IPS-15b (cell line): ENCODE measurements at regions not wholly inside any gene's neighbourhood (a gene's known extent, or its start where the extent isn't known, plus 50 kb on each side); places are given as distances from the start of the nearest gene placed in this dataset.

ENCODE experiments used
- H3K27me3 ChIP-seq: one replicate; pipeline ENCODE4 v1.6.1; 2013; ENCODE audit warnings: low read length; ENCODE audit not compliant: control insufficient read depth, insufficient read depth
- H3K36me3 ChIP-seq: one replicate; pipeline ENCODE4 v1.6.1; 2013; ENCODE audit warnings: low read length; ENCODE audit not compliant: control insufficient read depth, insufficient read depth
- H3K4me1 ChIP-seq: one replicate; pipeline ENCODE4 v1.6.1; 2013; ENCODE audit warnings: mild to moderate bottlenecking, low read length; ENCODE audit not compliant: control insufficient read depth, insufficient read depth
- H3K4me3 ChIP-seq: one replicate; pipeline ENCODE4 v1.5.1; 2013; ENCODE audit warnings: low read depth, low read length
- H3K9ac ChIP-seq: one replicate; pipeline ENCODE4 v1.6.1; 2013; ENCODE audit warnings: low read depth, mild to moderate bottlenecking, low read length
- H3K9me3 ChIP-seq: one replicate; pipeline ENCODE4 v1.6.1; 2013; ENCODE audit warnings: mild to moderate bottlenecking, low read length; ENCODE audit not compliant: control insufficient read depth, insufficient read depth

- peaks cover 13% of the 10 kb centered on the region for H3K4me1 ChIP-seq
- no peaks in the 10 kb centered on the region for H3K36me3 ChIP-seq
- H3K4me3 ChIP-seq: no peak overlapping the region
- no peaks in the 10 kb centered on the region for H3K9me3 ChIP-seq
- no peak overlapping the region for H3K9ac ChIP-seq
- no peaks in the 10 kb centered on the region for H3K27me3 ChIP-seq
Measured at GRCh38 chr15:53445531-53445930, 313.9 kb downstream of the WDR72 start.

- no peak overlapping the region for H3K4me3 ChIP-seq
- no peak overlapping the region for H3K9ac ChIP-seq
- no peaks in the 10 kb centered on the region for H3K27me3 ChIP-seq
- no peaks in the 10 kb centered on the region for H3K36me3 ChIP-seq
- H3K9me3 ChIP-seq: no peaks in the 10 kb centered on the region
- no peaks in the 10 kb centered on the region for H3K4me1 ChIP-seq
Measured at GRCh38 chr15:53437985-53438841, 321.2 kb downstream of the WDR72 start.

- Histone ChIP-seq H3K9me3 (no peaks in the 10 kb centered on the region), H3K4me1 (no peaks in the 10 kb centered on the region), H3K9ac (no peak overlapping the region), H3K4me3 (no peak overlapping the region), H3K27me3 (no peaks in the 10 kb centered on the region), H3K36me3 (no peaks in the 10 kb centered on the region)
Measured at GRCh38 chr15:53437366-53437765, 322.1 kb downstream of the WDR72 start.

GRCh38 chr15:53434174-53434678 is 325.2 kb downstream of the WDR72 start:
- H3K9ac ChIP-seq: no peak overlapping the region
- H3K4me1 ChIP-seq: no peaks in the 10 kb centered on the region
- no peak overlapping the region for H3K4me3 ChIP-seq
- no peaks in the 10 kb centered on the region for H3K27me3 ChIP-seq
- H3K9me3 ChIP-seq: no peaks in the 10 kb centered on the region
- H3K36me3 ChIP-seq: no peaks in the 10 kb centered on the region

GRCh38 chr15:53416219-53416940 is 343.1 kb downstream of the WDR72 start:
- no peaks in the 10 kb centered on the region for H3K4me1 ChIP-seq
- no peaks in the 10 kb centered on the region for H3K9me3 ChIP-seq
- H3K9ac ChIP-seq: no peak overlapping the region
- no peak overlapping the region for H3K4me3 ChIP-seq
- H3K36me3 ChIP-seq: no peaks in the 10 kb centered on the region
- no peaks in the 10 kb centered on the region for H3K27me3 ChIP-seq

- Histone ChIP-seq H3K9ac (no peak overlapping the region), H3K9me3 (no peaks in the 10 kb centered on the region), H3K4me3 (no peak overlapping the region), H3K27me3 (no peaks in the 10 kb centered on the region), H3K4me1 (no peaks in the 10 kb centered on the region), H3K36me3 (no peaks in the 10 kb centered on the region)
Measured at GRCh38 chr15:53414167-53414566, 345.3 kb downstream of the WDR72 start.

- Histone ChIP-seq H3K4me1 (no peaks in the 10 kb centered on the region), H3K27me3 (no peaks in the 10 kb centered on the region), H3K9me3 (no peaks in the 10 kb centered on the region), H3K9ac (no peak overlapping the region), H3K4me3 (no peak overlapping the region), H3K36me3 (no peaks in the 10 kb centered on the region)
Measured at GRCh38 chr15:53412542-53412941, 346.9 kb downstream of the WDR72 start.

GRCh38 chr15:53404930-53405493 is 354.5 kb downstream of the WDR72 start:
- no peak overlapping the region for H3K9ac ChIP-seq
- no peaks in the 10 kb centered on the region for H3K9me3 ChIP-seq
- no peak overlapping the region for H3K4me3 ChIP-seq
- H3K36me3 ChIP-seq: no peaks in the 10 kb centered on the region
- no peaks in the 10 kb centered on the region for H3K27me3 ChIP-seq
- H3K4me1 ChIP-seq: no peaks in the 10 kb centered on the region

GRCh38 chr15:53401503-53401902 is 358.0 kb downstream of the WDR72 start:
- Histone ChIP-seq H3K27me3 (no peaks in the 10 kb centered on the region), H3K9me3 (no peaks in the 10 kb centered on the region), H3K4me1 (no peaks in the 10 kb centered on the region), H3K4me3 (no peak overlapping the region), H3K9ac (no peak overlapping the region), H3K36me3 (no peaks in the 10 kb centered on the region)

GRCh38 chr15:53400986-53401385 is 358.5 kb downstream of the WDR72 start:
- H3K4me3 ChIP-seq: no peak overlapping the region
- no peaks in the 10 kb centered on the region for H3K4me1 ChIP-seq
- H3K27me3 ChIP-seq: no peaks in the 10 kb centered on the region
- H3K9ac ChIP-seq: no peak overlapping the region
- H3K36me3 ChIP-seq: no peaks in the 10 kb centered on the region
- no peaks in the 10 kb centered on the region for H3K9me3 ChIP-seq

- H3K27me3 ChIP-seq: no peaks in the 10 kb centered on the region
- H3K36me3 ChIP-seq: no peaks in the 10 kb centered on the region
- H3K4me3 ChIP-seq: no peak overlapping the region
- no peaks in the 10 kb centered on the region for H3K9me3 ChIP-seq
- no peaks in the 10 kb centered on the region for H3K4me1 ChIP-seq
- no peak overlapping the region for H3K9ac ChIP-seq
Measured at GRCh38 chr15:53397041-53397616, 362.3 kb downstream of the WDR72 start.
